Mesothelial cell of epicardium (in vitro differentiated cells): ENCODE measurements at regions not wholly inside any gene's neighbourhood (a gene's known extent, or its start where the extent isn't known, plus 50 kb on each side); places are given as distances from the start of the nearest gene placed in this dataset.
"Not testable (repeated sequence)": the region's sequence is repeated elsewhere in the genome, so short reads cannot be mapped to it uniquely, and the experiment has no call there.

Source experiments
- DNase-seq, 2 experiments: peaks; one replicate each; pipeline ENCODE4 v3.0.0; 2021; ENCODE audit warnings: low spot score in 2 of 2; ENCODE audit not compliant: unreplicated experiment in 2 of 2
- H3K27ac Mint-ChIP-seq: 2 replicates; pipeline ENCODE4 v1.8.0; 2021; ENCODE audit warnings: mixed read lengths
- H3K27me3 Mint-ChIP-seq: 2 replicates; pipeline ENCODE4 v1.8.0; 2021; ENCODE audit warnings: low read depth, mixed read lengths
- H3K36me3 Mint-ChIP-seq: 2 replicates; pipeline ENCODE4 v1.8.0; 2021; ENCODE audit warnings: mixed read lengths
- H3K4me1 Mint-ChIP-seq: 2 replicates; pipeline ENCODE4 v1.8.0; 2021; ENCODE audit warnings: mixed read lengths
- H3K4me3 Mint-ChIP-seq: 2 replicates; pipeline ENCODE4 v1.8.0; 2021; ENCODE audit warnings: mild to moderate bottlenecking, moderate library complexity, mixed read lengths
- H3K9me3 Mint-ChIP-seq: 2 replicates; pipeline ENCODE4 v1.8.0; 2021; ENCODE audit warnings: mixed read lengths
- CTCF ChIP-seq: fragments of 200-600 bp; sonication (generic); IDR thresholded peaks from one replicate; pipeline ENCODE4 v1.5.0; 2021; ENCODE audit warnings: antibody characterized with exemption; ENCODE audit not compliant: unreplicated experiment

- H3K36me3 Mint-ChIP-seq: peaks cover 17% of the 10 kb centered on the region
- no peaks in the 10 kb centered on the region for H3K27me3 Mint-ChIP-seq
- no peak overlapping the region for H3K27ac Mint-ChIP-seq
Observed at GRCh38 chr10:30197186-30197585, 137.8 kb upstream of the JCAD start.

GRCh38 chr10:30196559-30196958 lies 137.2 kb upstream of the JCAD start:
- peaks cover 17% of the 10 kb centered on the region for H3K36me3 Mint-ChIP-seq
- not testable (repeated sequence) for H3K4me3 Mint-ChIP-seq, H3K4me1 Mint-ChIP-seq, H3K27me3 Mint-ChIP-seq, DNase-seq
- H3K27ac Mint-ChIP-seq: peak overlapping the region; percentile 17
- peaks cover 51% of the 10 kb centered on the region for H3K9me3 Mint-ChIP-seq

More at GRCh38 chr10:30197186-30197585, 137.8 kb upstream of the JCAD start:
- Mint-ChIP-seq H3K4me1 (peaks cover 4% of the 10 kb centered on the region), H3K4me3 (no peak overlapping the region), H3K9me3 (peaks cover 54% of the 10 kb centered on the region)
- no peak for TF ChIP-seq CTCF
- no peak for DNase-seq

- Mint-ChIP-seq H3K9me3 (peaks cover 38% of the 10 kb centered on the region), H3K27me3 (no peaks in the 10 kb centered on the region), H3K4me1 (peaks cover 12% of the 10 kb centered on the region), H3K36me3 (peaks cover 17% of the 10 kb centered on the region), H3K27ac (no peak overlapping the region), H3K4me3 (no peak overlapping the region)
- no peak for DNase-seq
- TF ChIP-seq CTCF: no peak
Observed at GRCh38 chr10:30192846-30193608, 133.6 kb upstream of the JCAD start.

- Mint-ChIP-seq H3K36me3 (peaks cover 14% of the 10 kb centered on the region), H3K27ac (peak overlapping the region; percentile 80), H3K9me3 (peaks cover 29% of the 10 kb centered on the region), H3K4me1 (peaks cover 14% of the 10 kb centered on the region), H3K4me3 (no peak overlapping the region), H3K27me3 (no peaks in the 10 kb centered on the region)
- no peak for TF ChIP-seq CTCF
- DNase-seq: no peak
Observed at GRCh38 chr10:30190577-30191552, 131.5 kb upstream of the JCAD start.

- H3K36me3 Mint-ChIP-seq: peaks cover 7% of the 10 kb centered on the region
- H3K4me3 Mint-ChIP-seq: no peak overlapping the region
- no peak for DNase-seq
- H3K4me1 Mint-ChIP-seq: peaks cover 25% of the 10 kb centered on the region
- no peak overlapping the region for H3K27ac Mint-ChIP-seq
- peaks cover 16% of the 10 kb centered on the region for H3K9me3 Mint-ChIP-seq
- H3K27me3 Mint-ChIP-seq: no peaks in the 10 kb centered on the region
- TF ChIP-seq CTCF: no peak
Observed at GRCh38 chr10:30189238-30189580, 129.8 kb upstream of the JCAD start.
